ENCODE measurements at regions not wholly inside any gene's neighbourhood (a gene's known extent, or its start where the extent isn't known, plus 50 kb on each side); places are given as distances from the start of the nearest gene placed in this dataset.

DNA sequence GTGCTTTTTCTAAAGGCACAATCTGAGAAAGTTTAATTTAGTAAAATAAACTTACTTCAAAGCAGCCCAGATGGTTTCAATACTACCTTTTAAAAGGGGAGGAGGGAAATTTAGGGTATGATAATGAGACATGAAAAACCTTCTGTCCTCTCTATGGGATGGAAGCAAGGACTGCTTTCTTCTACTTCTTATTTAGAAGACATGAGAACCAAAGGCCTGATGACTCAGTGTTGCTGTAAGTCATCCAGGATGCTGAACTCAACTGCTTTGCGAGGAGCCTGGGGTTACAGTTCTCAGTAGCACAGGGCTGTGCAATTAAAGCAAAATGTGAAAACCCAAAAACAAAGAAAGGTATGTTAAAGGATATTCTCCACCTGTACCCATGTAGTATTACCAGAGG lies 140.8 kb upstream of the EDNRA start:
- TF ChIP-seq, protein P1, sequence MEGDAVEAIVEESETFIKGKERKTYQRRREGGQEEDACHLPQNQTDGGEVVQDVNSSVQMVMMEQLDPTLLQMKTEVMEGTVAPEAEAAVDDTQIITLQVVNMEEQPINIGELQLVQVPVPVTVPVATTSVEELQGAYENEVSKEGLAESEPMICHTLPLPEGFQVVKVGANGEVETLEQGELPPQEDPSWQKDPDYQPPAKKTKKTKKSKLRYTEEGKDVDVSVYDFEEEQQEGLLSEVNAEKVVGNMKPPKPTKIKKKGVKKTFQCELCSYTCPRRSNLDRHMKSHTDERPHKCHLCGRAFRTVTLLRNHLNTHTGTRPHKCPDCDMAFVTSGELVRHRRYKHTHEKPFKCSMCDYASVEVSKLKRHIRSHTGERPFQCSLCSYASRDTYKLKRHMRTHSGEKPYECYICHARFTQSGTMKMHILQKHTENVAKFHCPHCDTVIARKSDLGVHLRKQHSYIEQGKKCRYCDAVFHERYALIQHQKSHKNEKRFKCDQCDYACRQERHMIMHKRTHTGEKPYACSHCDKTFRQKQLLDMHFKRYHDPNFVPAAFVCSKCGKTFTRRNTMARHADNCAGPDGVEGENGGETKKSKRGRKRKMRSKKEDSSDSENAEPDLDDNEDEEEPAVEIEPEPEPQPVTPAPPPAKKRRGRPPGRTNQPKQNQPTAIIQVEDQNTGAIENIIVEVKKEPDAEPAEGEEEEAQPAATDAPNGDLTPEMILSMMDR (IDR thresholded peaks at IDR 0.05), result no peak
- no peak for TF ChIP-seq POLR2A (IDR thresholded peaks at IDR 0.05)
- no peak for DNase-seq (ENCODE audit: low spot score in 2 of 2)
- H3K4me3 ChIP-seq (ENCODE audit: low read depth, poor library complexity, severe bottlenecking), result no peak overlapping the region
- intact Hi-C loops (cut with DNase I; ENCODE audit: low total_unique reads), result no loop called here
- WGBS, 2 donors, result 17 to 38% methylated on average over 1 of the region's 1 CpG

DNA sequence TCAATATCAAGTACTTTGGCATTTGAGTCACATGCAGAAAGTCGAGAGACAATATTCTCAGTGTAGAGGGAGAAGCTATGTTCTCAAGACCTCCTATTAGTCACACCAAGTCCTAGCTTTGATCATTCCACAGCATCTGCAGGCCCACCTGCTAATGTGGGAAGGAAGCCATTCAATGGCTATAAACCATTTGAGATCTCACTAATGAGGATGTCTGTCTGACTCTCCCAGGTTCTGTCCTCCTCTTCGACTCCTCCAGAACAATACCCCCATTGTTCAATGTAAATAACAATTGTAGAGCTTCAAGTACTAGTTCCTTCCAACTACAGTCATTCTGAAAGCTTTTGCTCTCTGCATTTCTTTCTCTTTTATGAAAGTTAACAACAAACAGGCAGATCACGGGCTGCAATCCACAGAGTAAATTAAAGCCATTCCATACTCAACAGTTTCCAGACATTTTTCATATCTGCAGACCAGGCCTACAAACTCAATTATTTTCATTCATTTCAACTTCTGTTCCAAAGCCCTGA lies 140.2 kb upstream of the EDNRA start:
- H3K4me3 ChIP-seq (ENCODE audit: low read depth, poor library complexity, severe bottlenecking), result no peak overlapping the region
- no peak for DNase-seq (ENCODE audit: low spot score in 2 of 2)
- TF ChIP-seq, protein P1 (IDR thresholded peaks at IDR 0.05), result no peak
- no peak for TF ChIP-seq POLR2A (IDR thresholded peaks at IDR 0.05)
- intact Hi-C loops (cut with DNase I; ENCODE audit: low total_unique reads), result no loop called here
- 39 to 42% methylated on average over 3 of the region's 3 CpGs for WGBS, 2 donors

DNA sequence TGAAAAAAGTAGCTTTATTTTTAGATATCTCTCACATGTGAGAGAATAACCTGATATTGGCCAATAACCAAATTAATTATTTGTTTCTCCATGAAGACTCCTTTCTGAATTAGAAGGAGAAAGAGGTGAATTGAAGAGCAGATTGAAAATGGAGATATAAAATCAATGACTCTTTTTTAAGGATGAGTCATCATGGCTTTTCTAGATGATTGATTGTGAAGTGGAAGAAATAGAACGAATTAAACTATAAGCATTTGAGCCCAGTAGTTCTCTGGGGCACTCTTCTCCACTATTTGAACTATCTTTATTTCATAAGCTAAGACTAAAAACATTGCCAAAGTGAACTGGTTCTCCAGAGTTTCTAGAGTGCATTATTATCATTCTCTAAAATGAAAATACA lies 137.2 kb upstream of the EDNRA start:
- intact Hi-C loops (cut with DNase I; ENCODE audit: low total_unique reads), result no loop called here
- no peak for TF ChIP-seq POLR2A (IDR thresholded peaks at IDR 0.05)
- TF ChIP-seq, protein P1 (IDR thresholded peaks at IDR 0.05), result no peak
- 25 to 41% methylated on average over 1 of the region's 1 CpG for WGBS, 2 donors
- no peak for DNase-seq (ENCODE audit: low spot score in 2 of 2)
- H3K4me3 ChIP-seq (ENCODE audit: low read depth, poor library complexity, severe bottlenecking), result no peak overlapping the region

DNA sequence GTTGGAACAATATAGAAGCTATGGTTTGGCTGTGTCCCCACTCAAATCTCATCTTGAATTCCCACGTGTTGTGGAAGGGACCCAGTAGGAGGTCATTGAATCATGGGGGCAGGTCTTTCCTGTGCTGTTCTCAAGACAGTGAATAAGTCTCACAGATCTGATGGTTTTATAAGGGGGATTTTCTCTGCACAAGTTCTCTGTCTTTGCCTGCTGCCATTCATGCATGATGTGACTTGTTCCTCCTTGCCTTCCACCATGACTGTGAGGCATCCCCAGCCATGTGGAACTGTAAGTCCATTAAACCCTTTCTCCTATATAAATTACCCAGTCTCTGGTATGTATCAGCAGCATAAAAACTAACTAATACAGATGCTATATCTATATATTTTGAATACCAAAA lies 135.2 kb upstream of the EDNRA start:
- WGBS, 2 donors, result 32 to 61% methylated on average over 1 of the region's 1 CpG
- intact Hi-C loops (cut with DNase I; ENCODE audit: low total_unique reads), result no loop called here
- TF ChIP-seq POLR2A (IDR thresholded peaks at IDR 0.05), result no peak
- TF ChIP-seq, protein P1 (IDR thresholded peaks at IDR 0.05), result no peak
- H3K4me3 ChIP-seq (ENCODE audit: low read depth, poor library complexity, severe bottlenecking), result no peak overlapping the region
- DNase-seq (ENCODE audit: low spot score in 2 of 2), result no peak

DNA sequence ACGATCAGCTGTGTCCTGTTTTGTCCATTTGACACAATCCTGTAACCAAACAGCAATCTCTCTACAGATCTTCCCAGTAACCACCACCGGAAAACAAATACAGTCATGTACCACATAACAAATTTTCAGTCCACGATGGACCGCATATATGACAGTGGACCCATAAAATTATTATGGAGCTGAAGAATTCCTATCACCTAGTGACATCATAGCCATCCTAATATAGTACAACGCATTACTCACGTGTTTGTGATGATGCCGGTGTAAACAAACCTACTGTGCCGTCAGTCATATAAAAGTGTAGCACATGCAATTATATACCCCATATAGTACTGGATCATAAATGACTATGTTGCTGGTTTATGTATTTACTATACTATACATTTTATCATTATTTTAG lies 133.7 kb upstream of the EDNRA start:
- TF ChIP-seq, protein P1 (IDR thresholded peaks at IDR 0.05), result no peak
- no peak for TF ChIP-seq POLR2A (IDR thresholded peaks at IDR 0.05)
- intact Hi-C loops (cut with DNase I; ENCODE audit: low total_unique reads), result no loop called here
- no peak overlapping the region for H3K4me3 ChIP-seq (ENCODE audit: low read depth, poor library complexity, severe bottlenecking)
- no peak for DNase-seq (ENCODE audit: low spot score in 2 of 2)
- 81 to 85% methylated on average over 8 of the region's 8 CpGs for WGBS, 2 donors

DNA sequence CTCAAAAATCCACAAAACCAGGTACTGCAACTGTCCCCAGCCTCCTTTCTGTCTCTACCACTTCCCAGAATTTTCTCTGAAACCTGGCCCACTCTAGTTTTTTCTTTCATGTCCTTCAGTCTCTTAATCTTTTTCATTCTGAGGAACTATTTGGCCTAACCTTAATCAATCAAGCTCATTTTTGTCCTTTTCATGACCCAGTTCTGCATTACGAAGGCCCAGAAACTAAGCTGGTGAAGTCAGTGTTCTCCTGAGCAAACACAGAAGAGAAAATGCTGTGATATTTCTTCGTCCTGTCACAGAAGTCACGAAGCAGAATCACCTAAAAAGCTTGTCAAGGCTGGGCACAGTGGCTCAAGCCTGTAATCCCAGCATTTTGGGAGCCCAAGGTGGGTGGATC lies 131.7 kb upstream of the EDNRA start:
- intact Hi-C loops (cut with DNase I; ENCODE audit: low total_unique reads), result no loop called here
- whole genome bisulfite sequencing, 2 donors, result 80 to 92% methylated on average over 3 of the region's 3 CpGs
- TF ChIP-seq, protein P1 (IDR thresholded peaks at IDR 0.05), result no peak
- TF ChIP-seq POLR2A (IDR thresholded peaks at IDR 0.05), result no peak

More for the DNA sequence above, 131.7 kb upstream of the EDNRA start:
- DNase-seq (ENCODE audit: low spot score in 2 of 2), result no peak
- no peak overlapping the region for H3K4me3 ChIP-seq (ENCODE audit: low read depth, poor library complexity, severe bottlenecking)
